H1 (cell line): ENCODE measurements at regions not wholly inside any gene's neighbourhood (a gene's known extent, or its start where the extent isn't known, plus 50 kb on each side); places are given as distances from the start of the nearest gene placed in this dataset.

Experiments used
- CTCF ChIA-PET: fragments of 300-600 bp; sonication (Branson Sonifier 250); formaldehyde crosslinking; loops from one replicate; lab custom pipeline; 2021; ENCODE audit not compliant: partially characterized antibody; lab: Charles Lee
- POLR2A ChIA-PET: fragments of 300-600 bp; sonication (Branson Sonifier 250); formaldehyde crosslinking; loops from one replicate; lab custom pipeline; 2021; ENCODE audit warnings: inconsistent platforms; ENCODE audit not compliant: partially characterized antibody; lab: Charles Lee
- DNase-seq, 2 experiments: peaks; one replicate each; pipeline versions ENCODE4 v3.0.0 to v3.0.0-alpha.2; 2010 to 2022; ENCODE audit warnings: low spot score in 2 of 2, low read depth in 1 of 2, mixed read lengths in 1 of 2
- FAIRE-seq: peaks from 2 replicates; lab custom pipeline; 2011; peaks lifted over from hg19 to GRCh38; lab: Jason Lieb, UNC
- H2AFZ ChIP-seq: 2 replicates; pipeline ENCODE4 v1.8.1; 2012; ENCODE audit warnings: low read length, inconsistent platforms
- H2AK5ac ChIP-seq: 2 replicates; pipeline ENCODE4 v1.6.1; 2013; ENCODE audit warnings: low read depth, low read length
- H2BK120ac ChIP-seq: replicated peaks from 2 replicates; pipeline ENCODE3; 2013; ENCODE audit warnings: low read depth, low read length, inconsistent platforms
- H2BK12ac ChIP-seq: 2 replicates; pipeline ENCODE4 v1.6.1; 2013; ENCODE audit warnings: low read depth, low read length
- H2BK15ac ChIP-seq: 2 replicates; pipeline ENCODE4 v1.6.1; 2013; ENCODE audit warnings: low read length
- H2BK20ac ChIP-seq: 2 replicates; pipeline ENCODE4 v1.6.1; 2013; ENCODE audit warnings: low read length
- H2BK5ac ChIP-seq: 2 replicates; pipeline ENCODE4 v1.6.1; 2013; ENCODE audit warnings: low read depth, low read length
- H3K14ac ChIP-seq: 2 replicates; pipeline ENCODE4 v1.6.1; 2013; ENCODE audit warnings: inconsistent platforms; ENCODE audit not compliant: insufficient read length
- H3K18ac ChIP-seq: 2 replicates; pipeline ENCODE4 v1.6.1; 2013; ENCODE audit warnings: low read length; ENCODE audit errors: extremely low read depth
- H3K23ac ChIP-seq: 2 replicates; pipeline ENCODE4 v1.6.1; 2013; ENCODE audit warnings: inconsistent platforms; ENCODE audit not compliant: insufficient read length
- H3K23me2 ChIP-seq: 2 replicates; pipeline ENCODE4 v1.6.1; 2013; ENCODE audit warnings: low read depth, low read length
- H3K27ac ChIP-seq: 2 replicates; pipeline ENCODE4 v1.6.1; 2011; ENCODE audit warnings: low read depth, low read length, inconsistent platforms
- H3K27me3 ChIP-seq, 4 experiments: replicated peaks in 1 of 4; 1 replicate in 1 of 4; 2 replicates in 3 of 4; pipeline versions ENCODE4 v1.6.1 to v1.8.1; 2011 to 2013; ENCODE audit warnings: low read length in 3 of 4, mild to moderate bottlenecking in 3 of 4, inconsistent platforms in 2 of 4, mixed read lengths in 2 of 4, moderate library complexity in 1 of 4; ENCODE audit not compliant: control insufficient read depth in 3 of 4, insufficient read depth in 3 of 4; ENCODE audit errors: extremely low read depth in 1 of 4
- H3K36me3 ChIP-seq, 4 experiments: 2 replicates each; pipeline versions ENCODE4 v1.6.1 to v1.8.1; 2011 to 2013; ENCODE audit warnings: mild to moderate bottlenecking in 4 of 4, low read length in 3 of 4, moderate library complexity in 2 of 4, control low read depth in 1 of 4, inconsistent platforms in 1 of 4; ENCODE audit not compliant: insufficient read depth in 4 of 4, control insufficient read depth in 2 of 4
- H3K4ac ChIP-seq: replicated peaks from 2 replicates; pipeline ENCODE3; 2013; ENCODE audit warnings: low read length, low read depth, mixed read lengths, inconsistent platforms; ENCODE audit not compliant: insufficient read length
- H3K4me1 ChIP-seq, 4 experiments: replicated peaks in 1 of 4; 1 replicate in 1 of 4; 2 replicates in 3 of 4; pipeline versions ENCODE4 v1.6.1 to v1.8.1; 2011 to 2013; ENCODE audit warnings: low read length in 3 of 4, inconsistent platforms in 2 of 4, mixed read lengths in 1 of 4; ENCODE audit not compliant: insufficient read depth in 4 of 4, control insufficient read depth in 3 of 4
- H3K4me2 ChIP-seq, 2 experiments: 2 replicates each; pipeline versions ENCODE4 v1.6.1 to v1.8.1; 2011 to 2013; ENCODE audit warnings: low read depth in 2 of 2, low read length in 2 of 2, control low read depth in 1 of 2, inconsistent platforms in 1 of 2, mild to moderate bottlenecking in 1 of 2; ENCODE audit not compliant: insufficient read depth in 1 of 2
- H3K4me3 ChIP-seq, 4 experiments: fragments of 200-600, 300-600 bp in 1 of 4; sonication (generic), shearing (Covaris generic), sonication (Bioruptor Twin) in 1 of 4; 2 replicates each; pipeline versions ENCODE4 v1.5.1 to v1.8.1; 2011 to 2016; ENCODE audit warnings: low read length in 4 of 4, low read depth in 3 of 4, control low read depth in 2 of 4, inconsistent platforms in 2 of 4, mild to moderate bottlenecking in 2 of 4, mixed read lengths in 1 of 4, moderate library complexity in 1 of 4; ENCODE audit not compliant: insufficient read depth in 2 of 4; ENCODE audit errors: extremely low read depth in 1 of 4
- H3K56ac ChIP-seq: replicated peaks from 2 replicates; pipeline ENCODE3; 2013; ENCODE audit warnings: low read depth, mild to moderate bottlenecking, mixed read lengths, low read length, inconsistent platforms; ENCODE audit not compliant: insufficient read length
- H3K79me1 ChIP-seq: 2 replicates; pipeline ENCODE4 v1.6.1; 2013; ENCODE audit warnings: low read depth, low read length, control low read depth
- H3K79me2 ChIP-seq, 2 experiments: 2 replicates each; pipeline versions ENCODE4 v1.6.1 to v1.8.1; 2012 to 2013; ENCODE audit warnings: low read length in 2 of 2, mild to moderate bottlenecking in 2 of 2, inconsistent platforms in 1 of 2; ENCODE audit not compliant: insufficient read depth in 2 of 2, control insufficient read depth in 1 of 2
- H3K9ac ChIP-seq, 4 experiments: replicated peaks in 1 of 4; 1 replicate in 1 of 4; 2 replicates in 3 of 4; pipeline versions ENCODE4 v1.6.1 to v1.8.1; 2011 to 2013; ENCODE audit warnings: low read depth in 3 of 4, low read length in 3 of 4, control low read depth in 2 of 4, mild to moderate bottlenecking in 2 of 4, moderate library complexity in 2 of 4, inconsistent platforms in 1 of 4; ENCODE audit errors: extremely low read depth in 1 of 4
- H3K9me3 ChIP-seq, 2 experiments: 2 replicates each; pipeline versions ENCODE4 v1.6.1 to v1.8.1; 2012 to 2013; ENCODE audit warnings: mild to moderate bottlenecking in 2 of 2, moderate library complexity in 2 of 2, control low read depth in 1 of 2, inconsistent platforms in 1 of 2, low read depth in 1 of 2, low read length in 1 of 2, mixed read lengths in 1 of 2; ENCODE audit not compliant: insufficient read depth in 2 of 2
- H4K20me1 ChIP-seq, 2 experiments: replicated peaks in 1 of 2; 2 replicates each; pipeline versions ENCODE3 to v1.8.1; 2011 to 2013; ENCODE audit warnings: inconsistent platforms in 2 of 2, low read length in 2 of 2, mild to moderate bottlenecking in 1 of 2; ENCODE audit not compliant: insufficient read depth in 2 of 2, control insufficient read depth in 1 of 2
- H4K5ac ChIP-seq: 2 replicates; pipeline ENCODE4 v1.6.1; 2013; ENCODE audit warnings: low read length, low read depth, mixed read lengths, inconsistent platforms; ENCODE audit not compliant: insufficient read length
- H4K8ac ChIP-seq: 2 replicates; pipeline ENCODE4 v1.8.0; 2013; ENCODE audit warnings: mild to moderate bottlenecking, moderate library complexity, low read length, inconsistent platforms; ENCODE audit not compliant: insufficient read depth; ENCODE audit errors: extremely low read depth
- H4K91ac ChIP-seq: replicated peaks from 2 replicates; pipeline ENCODE3; 2013; ENCODE audit warnings: low read length, mixed read lengths, inconsistent platforms; ENCODE audit not compliant: insufficient read length
- ATF3 ChIP-seq: IDR thresholded peaks from 2 replicates; pipeline ENCODE4 v1.6.1; 2011; ENCODE audit warnings: low read depth, mild to moderate bottlenecking, low read length; ENCODE audit not compliant: insufficient read depth
- BRCA1 ChIP-seq: IDR thresholded peaks from 2 replicates; pipeline ENCODE4 v1.6.1; 2012; ENCODE audit warnings: low read depth, low read length, improper control_type of control experiment
- CTCF ChIP-seq, 3 experiments: IDR thresholded peaks; 1 replicate in 2 of 3; 2 replicates in 1 of 3; pipeline versions ENCODE4 v1.5.1 to v1.6.1; 2011; ENCODE audit warnings: low read length in 3 of 3, mild to moderate bottlenecking in 3 of 3, inconsistent platforms in 2 of 3, low read depth in 1 of 3, moderate library complexity in 1 of 3; ENCODE audit not compliant: insufficient read depth in 1 of 3; ENCODE audit errors: control extremely low read depth in 1 of 3
- EGR1 ChIP-seq: IDR thresholded peaks from 2 replicates; pipeline ENCODE4 v1.6.1; 2011; ENCODE audit warnings: low read depth, low read length, borderline replicate concordance
- GTF2F1 ChIP-seq: IDR thresholded peaks from 2 replicates; pipeline ENCODE4 v1.6.1; 2012; ENCODE audit warnings: low read depth, low read length, improper control_type of control experiment, borderline replicate concordance
- POLR2AphosphoS5 ChIP-seq: IDR thresholded peaks from 2 replicates; pipeline ENCODE4 v1.6.1; 2011; ENCODE audit warnings: low read depth, low read length
- RAD21 ChIP-seq, 2 experiments: IDR thresholded peaks in 1 of 2; conservative IDR thresholded peaks in 1 of 2; 2 replicates each; pipeline ENCODE4 v1.6.1; 2011; ENCODE audit warnings: low read depth in 2 of 2, low read length in 2 of 2, improper control_type of control experiment in 1 of 2, inconsistent platforms in 1 of 2, mild to moderate bottlenecking in 1 of 2, moderate library complexity in 1 of 2
- SRF ChIP-seq: IDR thresholded peaks from 2 replicates; pipeline ENCODE4 v1.6.1; 2011; ENCODE audit warnings: mild to moderate bottlenecking, low read depth, low read length, moderate library complexity
- USF2 ChIP-seq: IDR thresholded peaks from 2 replicates; pipeline ENCODE4 v1.6.1; 2011; ENCODE audit warnings: low read length, improper control_type of control experiment
- ZNF274 ChIP-seq: IDR thresholded peaks from 2 replicates; pipeline ENCODE4 v1.7.0; 2012; ENCODE audit warnings: low read length, borderline replicate concordance; ENCODE audit errors: extremely low read depth
- WGBS, 2 experiments: shearing (Covaris generic) in 1 of 2; methylation state at CpG; one replicate each; pipeline versions ENCODE4 v1.1.6 to v1.1.7; 2013 to 2015; ENCODE audit warnings: low lambda C conversion rate in 2 of 2, mixed read lengths in 2 of 2, inconsistent platforms in 1 of 2, low coverage in 1 of 2, missing lambda C conversion rate in 1 of 2; ENCODE audit not compliant: insufficient replicate concordance in 2 of 2, insufficient coverage in 1 of 2, insufficient read length in 1 of 2; ENCODE audit errors: extremely low coverage in 1 of 2, missing lambda C conversion rate in 1 of 2; 5-methylcytosine and 5-hydroxymethylcytosine counted together

- Histone ChIP-seq H2AFZ (no peak overlapping the region), H4K8ac (no peak overlapping the region), H2BK20ac (no peak overlapping the region), H3K79me1 (no peaks in the 10 kb centered on the region), H4K20me1 (no peaks in the 10 kb centered on the region), H3K27me3 (no peaks in the 10 kb centered on the region; a peak in 1 of 7 replicates), H2BK12ac (no peak overlapping the region), H3K4me2 (no peak overlapping the region), H3K79me2 (no peaks in the 10 kb centered on the region), H4K91ac (no peak overlapping the region), H3K4ac (no peak overlapping the region), H3K14ac (no peak overlapping the region), H2BK120ac (no peak overlapping the region), H3K23ac (no peak overlapping the region), H3K27ac (no peak overlapping the region), H2AK5ac (no peak overlapping the region), H3K56ac (no peak overlapping the region), H3K4me3 (no peak overlapping the region), H4K5ac (no peak overlapping the region), H3K9me3 (no peaks in the 10 kb centered on the region), H2BK15ac (no peak overlapping the region), H3K4me1 (peaks cover 0 to 9% (median 3%) of the 10 kb centered on the region in 4 experiments; a peak in 4 of 7 replicates), H3K23me2 (no peaks in the 10 kb centered on the region), H2BK5ac (no peak overlapping the region), H3K36me3 (no peaks in the 10 kb centered on the region), H3K9ac (no peak overlapping the region), H3K18ac (no peak overlapping the region)
- FAIRE-seq (no peak), DNase-seq (no peak)
- WGBS, 2 experiments: 90% methylated on average over 7 of the region's 7 CpGs; no CpG with 5 or more reads in 1 of the 2 experiments
- CTCF ChIA-PET: interaction anchor here (0.6 to 4.5 kb wide), 9 partner anchors 8 to 512 kb away, joined by 3 to 30 read pairs (median 4); no protein-coding TSS in a partner anchor
- POLR2A ChIA-PET: no interaction called here
- TF ChIP-seq BRCA1 (no peak), USF2 (no peak), SRF (no peak), ZNF274 (no peak), EGR1 (no peak), RAD21 (IDR thresholded peaks at IDR 0.05 in 1 of 2, conservative IDR thresholded peaks at IDR 0.05 in 1 of 2; ENCODE audit: low read depth in 2 of 2, low read length in 2 of 2) (peak in 1 of 2 experiments; percentile 5; a peak in 1 of 4 replicates), ATF3 (no peak), POLR2AphosphoS5 (no peak), CTCF (IDR thresholded peaks at IDR 0.05; ENCODE audit: control extremely low read depth in 1 of 3, insufficient read depth in 1 of 3, low read depth in 1 of 3, low read length in 3 of 3) (peak in 1 of 3 experiments; percentile 21; a peak in 1 of 4 replicates), GTF2F1 (no peak)
Observed at GRCh38 chr11:115672412-115672811, 168.2 kb upstream of the CADM1 start.
